GM12878 (cell line): ENCODE measurements at regions not wholly inside any gene's neighbourhood (a gene's known extent, or its start where the extent isn't known, plus 50 kb on each side); places are given as distances from the start of the nearest gene placed in this dataset.

ENCODE experiments used
- ATAC-seq: fragments of 200-7000 bp; cut with Tn5 transposase; 3 replicates; pipeline ENCODE4 v1.9.1; 2020; ENCODE audit warnings: mild to moderate bottlenecking, moderate library complexity
- BruUV-seq: library from RNA; stranded (reverse); fragments of 400-500 nt; replicated peaks from 2 replicates; lab custom pipeline; 2021; lab: Mats Ljungman, UMichigan
- CTCF ChIA-PET: fragments of 300-600 bp; sonication (Branson Sonifier 250); formaldehyde crosslinking; extraction: SDS; loops from one replicate; lab custom pipeline; 2021; ENCODE audit warnings: inconsistent platforms; lab: Yijun Ruan, JAX
- POLR2A ChIA-PET: fragments of 350-600 bp; formaldehyde crosslinking; extraction: SDS; loops from one replicate; lab custom pipeline; 2021; ENCODE audit warnings: inconsistent platforms; lab: Charles Lee
- RAD21 ChIA-PET: fragments of 300-600 bp; sonication (Branson Sonifier 250); formaldehyde crosslinking; loops from one replicate; lab custom pipeline; 2023; ENCODE audit warnings: antibody characterized with exemption; ENCODE audit not compliant: unreplicated experiment; lab: Charles Lee
- SMC1A ChIA-PET: fragments of 300-600 bp; sonication (Branson Sonifier 250); formaldehyde crosslinking; loops from one replicate; lab custom pipeline; 2023; ENCODE audit not compliant: unreplicated experiment, uncharacterized antibody; lab: Charles Lee
- DNase-seq: peaks from one replicate; pipeline ENCODE4 v3.0.0-alpha.2; 2011; ENCODE audit warnings: low read depth, low spot score
- FAIRE-seq: peaks from 3 replicates; lab custom pipeline; 2011; peaks lifted over from hg19 to GRCh38; lab: Jason Lieb, UNC
- H2AFZ ChIP-seq: 2 replicates; pipeline ENCODE4 v1.6.0; 2011; ENCODE audit warnings: low read depth, low read length, control low read depth; ENCODE audit not compliant: control insufficient read depth
- H3K27ac ChIP-seq: 2 replicates; pipeline ENCODE4 v1.5.1; 2011; ENCODE audit warnings: control low read depth; ENCODE audit not compliant: control insufficient read depth, insufficient read depth
- H3K27me3 ChIP-seq, 2 experiments: replicated peaks in 1 of 2; 2 replicates each; pipeline versions ENCODE4 v1.6.0 to v1.6.1; 2011; ENCODE audit warnings: low read length in 1 of 2; ENCODE audit not compliant: control insufficient read depth in 2 of 2, insufficient read depth in 2 of 2
- H3K36me3 ChIP-seq, 2 experiments: 2 replicates each; pipeline ENCODE4 v1.5.1; 2011; ENCODE audit warnings: low read length in 1 of 2; ENCODE audit not compliant: control insufficient read depth in 2 of 2, insufficient read depth in 2 of 2
- H3K4me1 ChIP-seq: 2 replicates; pipeline ENCODE4 v1.6.1; 2011; ENCODE audit warnings: mild to moderate bottlenecking, low read length, moderate library complexity, mixed read lengths; ENCODE audit not compliant: control insufficient read depth, insufficient read depth
- H3K4me2 ChIP-seq: 2 replicates; pipeline ENCODE4 v1.6.0; 2011; ENCODE audit warnings: control low read depth; ENCODE audit not compliant: control insufficient read depth, insufficient read depth
- H3K4me3 ChIP-seq: fragments of 200-600 bp; sonication (generic); 2 replicates; pipeline ENCODE4 v1.5.1; 2016
- H3K79me2 ChIP-seq: 2 replicates; pipeline ENCODE4 v1.6.0; 2011; ENCODE audit warnings: low read length; ENCODE audit not compliant: control insufficient read depth, insufficient read depth
- H3K9ac ChIP-seq: 2 replicates; pipeline ENCODE4 v1.8.0; 2011; ENCODE audit warnings: low read length, control low read depth, mixed read lengths; ENCODE audit not compliant: control insufficient read depth, insufficient read depth
- H3K9me3 ChIP-seq: replicated peaks from 3 replicates; pipeline ENCODE4 v1.5.1; 2011; ENCODE audit warnings: mild to moderate bottlenecking, low read length; ENCODE audit not compliant: control insufficient read depth, insufficient read depth
- H4K20me1 ChIP-seq: 2 replicates; pipeline ENCODE4 v1.6.0; 2011; ENCODE audit not compliant: control insufficient read depth, insufficient read depth
- ATF7 ChIP-seq: fragments of 450-650 bp; IDR thresholded peaks from 2 replicates; pipeline ENCODE4 v1.6.1; 2016; ENCODE audit warnings: low read depth, mild to moderate bottlenecking
- BACH1 ChIP-seq: fragments of 450-650 bp; IDR thresholded peaks from 2 replicates; pipeline ENCODE4 v1.6.1; 2017; ENCODE audit warnings: mild to moderate bottlenecking, borderline replicate concordance
- BCL11A ChIP-seq: IDR thresholded peaks from 2 replicates; pipeline ENCODE4 v1.6.1; 2011; ENCODE audit warnings: low read depth, low read length
- CREB1 ChIP-seq: IDR thresholded peaks from 2 replicates; pipeline ENCODE4 v1.6.1; 2012; ENCODE audit warnings: low read depth, mild to moderate bottlenecking, inconsistent platforms
- FOXM1 ChIP-seq: IDR thresholded peaks from 2 replicates; pipeline ENCODE4 v1.6.1; 2012; ENCODE audit warnings: low read depth, mild to moderate bottlenecking, inconsistent platforms, low read length, moderate library complexity
- IKZF2 ChIP-seq, 2 experiments: fragments of 450-650 bp; IDR thresholded peaks; 2 replicates each; pipeline ENCODE4 v1.6.1; 2017; ENCODE audit warnings: mild to moderate bottlenecking in 2 of 2, moderate library complexity in 2 of 2
- KAT2A ChIP-seq: conservative IDR thresholded peaks from 2 replicates; pipeline ENCODE4 v1.6.1; 2011; ENCODE audit warnings: low read depth, low read length; ENCODE audit not compliant: control insufficient read depth
- LARP7 ChIP-seq: fragments of 450-650 bp; IDR thresholded peaks from 2 replicates; pipeline ENCODE4 v1.6.1; 2017; ENCODE audit warnings: mild to moderate bottlenecking
- MAX ChIP-seq: IDR thresholded peaks from 2 replicates; pipeline ENCODE4 v1.6.1; 2012; ENCODE audit warnings: low read depth, low read length, improper control_type of control experiment
- MXI1 ChIP-seq: fragments of 150-350 bp; IDR thresholded peaks from 2 replicates; pipeline ENCODE4 v1.6.1; 2011; ENCODE audit warnings: low read depth, mild to moderate bottlenecking, inconsistent platforms, low read length, improper control_type of control experiment
- MYC ChIP-seq: IDR thresholded peaks from 2 replicates; pipeline ENCODE4 v1.6.1; 2011; ENCODE audit warnings: mild to moderate bottlenecking, low read length, moderate library complexity, inconsistent platforms; ENCODE audit not compliant: insufficient read depth, insufficient replicate concordance, insufficient read length, severe bottlenecking
- NBN ChIP-seq: fragments of 450-650 bp; IDR thresholded peaks from 2 replicates; pipeline ENCODE4 v1.6.1; 2016
- RBBP5 ChIP-seq: fragments of 200-600 bp; sonication (generic); conservative IDR thresholded peaks from 2 replicates; pipeline ENCODE4 v1.6.1; 2016
- SMARCA5 ChIP-seq: fragments of 450-650 bp; IDR thresholded peaks from 2 replicates; pipeline ENCODE4 v1.6.1; 2017; ENCODE audit warnings: mild to moderate bottlenecking
- SREBF1 ChIP-seq: IDR thresholded peaks from 2 replicates; pipeline ENCODE4 v1.6.1; 2012; ENCODE audit warnings: mild to moderate bottlenecking, low read length
- SREBF2 ChIP-seq: IDR thresholded peaks from 2 replicates; pipeline ENCODE4 v1.6.1; 2012; ENCODE audit warnings: mild to moderate bottlenecking, low read length
- TBL1XR1 ChIP-seq: IDR thresholded peaks from 2 replicates; pipeline ENCODE4 v1.6.1; 2012; ENCODE audit warnings: low read depth, low read length, improper control_type of control experiment
- ZNF592 ChIP-seq: fragments of 450-650 bp; IDR thresholded peaks from 2 replicates; pipeline ENCODE4 v1.6.1; 2017; ENCODE audit warnings: mild to moderate bottlenecking, moderate library complexity
- in situ Hi-C: fragments of 300-500 bp; cut with MboI; formaldehyde crosslinking; loops from 9 replicates; pipeline ENCODE4 v1.14.3; 2018; ENCODE audit warnings: mixed read lengths
- intact Hi-C: fragments of 100-400 bp; cut with micrococcal nuclease; formaldehyde crosslinking; loops from one replicate; pipeline ENCODE4 v1.14.2; 2022; ENCODE audit not compliant: unreplicated experiment

- DNase-seq (no peak), FAIRE-seq (no peak), ATAC-seq (no peak)
- H3K27me3 ChIP-seq: no peaks in the 10 kb centered on the region
- H3K36me3 ChIP-seq: no peaks in the 10 kb centered on the region
- ChIA-PET CTCF (interaction anchor here (1.4 kb wide), 1 partner anchor 15 kb away, joined by 4 read pairs; no protein-coding TSS in a partner anchor), POLR2A (no interaction called here), RAD21 (no interaction called here), SMC1A (interaction anchor here (0.7 kb wide), 1 partner anchor 445 kb away, joined by 3 read pairs; no protein-coding TSS in a partner anchor)
- no peak overlapping the region for H3K27ac ChIP-seq
- H3K79me2 ChIP-seq: no peaks in the 10 kb centered on the region
- no peak overlapping the region for H2AFZ ChIP-seq
- in situ Hi-C loops: no loop called here
- H3K9ac ChIP-seq: no peak overlapping the region
- H3K4me3 ChIP-seq: no peak overlapping the region
- no peaks in the 10 kb centered on the region for H3K4me1 ChIP-seq
- no peaks in the 10 kb centered on the region for H4K20me1 ChIP-seq
- no peak for TF ChIP-seq IKZF2 (IDR thresholded peaks at IDR 0.05)
- TF ChIP-seq BCL11A: no peak
- no peak for TF ChIP-seq SREBF2
- TF ChIP-seq KAT2A: no peak
- TF ChIP-seq SREBF1: no peak
- no peak for TF ChIP-seq MYC
- TF ChIP-seq TBL1XR1: no peak
- no peak for TF ChIP-seq LARP7
- no peak for TF ChIP-seq NBN
- no peak for TF ChIP-seq CREB1
- no peak for TF ChIP-seq ATF7
- TF ChIP-seq BACH1: no peak
- no peak for TF ChIP-seq MAX
- TF ChIP-seq SMARCA5: no peak
- TF ChIP-seq MXI1: no peak
- TF ChIP-seq ZNF592: no peak
- no peak for TF ChIP-seq FOXM1
- no peak for TF ChIP-seq RBBP5
- intact Hi-C loops: no loop called here
- no peak overlapping the region for H3K4me2 ChIP-seq
- H3K9me3 ChIP-seq: no peaks in the 10 kb centered on the region; the same call in 2 of the 3 replicates
- BruUV-seq: no TSS peak
Observed at GRCh38 chr14:40402957-40403356, 970.7 kb upstream of the FBXO33 start.
